ENCODE measurements at regions not wholly inside any gene's neighbourhood (a gene's known extent, or its start where the extent isn't known, plus 50 kb on each side); places are given as distances from the start of the nearest gene placed in this dataset.
"Not testable (repeated sequence)": the region's sequence is repeated elsewhere in the genome, so short reads cannot be mapped to it uniquely, and the experiment has no call there.

DNA sequence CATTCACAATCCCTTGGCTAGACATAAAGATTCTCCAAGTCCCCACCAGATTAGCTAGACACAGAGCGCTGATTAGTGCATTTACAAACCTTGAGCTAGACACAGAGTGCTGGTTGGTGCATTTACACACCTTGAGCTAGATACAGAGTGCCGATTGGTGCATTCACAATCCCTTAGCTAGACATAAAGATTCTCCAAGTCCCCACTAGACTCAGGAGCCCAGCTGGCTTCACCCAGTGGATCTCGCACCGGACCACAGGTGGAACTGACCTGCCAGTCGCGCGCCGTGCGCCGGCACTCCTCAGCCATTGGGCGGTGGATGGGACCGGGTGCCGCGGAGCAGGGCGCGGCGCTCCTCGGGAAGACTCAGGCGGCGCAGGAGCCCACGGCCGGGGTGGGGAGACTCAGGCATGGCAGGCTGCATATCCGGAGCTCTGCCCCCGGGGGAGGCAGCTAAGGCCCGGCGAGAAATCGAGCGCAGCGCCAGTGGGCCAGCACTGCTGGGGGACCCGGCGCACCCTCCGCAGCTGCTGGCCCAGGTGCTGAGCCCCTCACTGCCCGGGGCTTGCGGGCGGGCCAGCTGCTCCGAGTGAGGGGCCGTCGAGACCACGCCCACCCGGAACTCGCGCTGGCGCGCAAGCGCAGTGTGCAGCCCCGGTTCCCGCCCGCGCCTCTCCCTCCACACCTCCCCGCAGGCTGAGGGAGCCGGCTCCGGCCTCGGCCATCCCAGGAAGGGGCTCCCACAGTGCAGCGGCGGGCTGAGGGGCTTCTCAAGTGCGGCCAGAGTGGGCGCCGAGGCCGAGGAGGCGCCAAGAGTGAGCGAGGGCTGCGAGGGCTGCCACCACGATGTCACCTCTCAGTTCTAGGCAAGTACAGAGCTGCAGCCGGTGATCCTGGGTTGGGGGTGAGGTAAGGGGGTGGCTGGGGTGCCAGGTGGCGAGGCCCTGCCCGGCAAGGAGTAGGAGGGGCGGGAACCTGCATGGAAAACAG is 773.7 kb upstream of the CITED2 start:
- DNase-seq (ENCODE audit: low read depth in 2 of 2): not testable (repeated sequence)

DNA sequence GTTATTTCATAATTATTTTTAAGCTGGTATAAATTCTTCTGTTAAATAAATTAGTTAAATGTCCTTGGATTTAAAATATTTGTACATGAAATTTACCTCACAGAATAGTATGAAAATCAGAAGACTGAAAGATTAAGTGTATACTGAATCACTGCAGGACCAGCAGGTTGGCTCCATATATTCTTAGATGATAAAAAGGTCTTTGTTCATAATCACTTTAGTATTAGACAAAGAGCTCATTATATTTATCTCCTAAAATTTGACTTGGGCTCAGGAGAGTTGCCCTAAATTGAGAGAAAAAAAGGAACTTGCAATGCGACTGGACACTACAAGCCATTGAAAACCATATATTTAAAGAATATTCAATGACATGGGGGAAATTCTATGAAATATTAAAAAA is 766.4 kb upstream of the CITED2 start:
- DNase-seq (ENCODE audit: low read depth in 2 of 2): no peak

DNA sequence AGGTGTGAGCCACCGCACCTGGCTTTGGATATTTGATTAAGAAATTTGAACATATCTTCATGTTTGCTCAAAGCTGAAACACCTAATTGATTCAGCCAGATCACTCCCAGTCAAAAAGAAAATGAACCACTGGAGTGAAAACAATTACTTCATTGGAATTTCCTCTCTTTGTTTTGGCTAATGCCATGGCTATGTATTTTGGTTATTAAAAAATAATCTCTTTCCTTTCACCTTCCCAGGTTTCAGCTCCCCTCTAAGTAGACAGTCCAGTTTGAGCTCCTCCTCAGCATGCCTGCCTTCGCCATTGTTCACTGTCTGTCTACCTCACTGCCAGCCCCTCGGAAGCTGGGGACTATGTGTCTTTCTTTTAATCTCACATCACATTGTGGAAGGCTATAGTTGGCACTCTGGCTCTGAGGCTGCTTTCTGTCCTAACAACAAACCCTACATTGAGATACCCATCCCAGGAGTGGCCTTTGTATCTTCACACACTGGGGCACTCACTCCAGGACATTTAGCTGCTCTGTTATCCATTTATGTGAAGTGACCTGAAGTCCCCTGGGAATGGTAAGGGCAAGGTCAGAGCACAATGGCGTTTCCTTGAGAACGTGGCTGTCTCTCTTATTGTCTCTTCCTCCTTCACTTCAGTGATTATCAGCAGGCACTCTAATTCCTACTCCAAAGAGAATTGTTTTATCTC is 764.0 kb upstream of the CITED2 start:
- DNase-seq (ENCODE audit: low read depth in 2 of 2): no peak

DNA sequence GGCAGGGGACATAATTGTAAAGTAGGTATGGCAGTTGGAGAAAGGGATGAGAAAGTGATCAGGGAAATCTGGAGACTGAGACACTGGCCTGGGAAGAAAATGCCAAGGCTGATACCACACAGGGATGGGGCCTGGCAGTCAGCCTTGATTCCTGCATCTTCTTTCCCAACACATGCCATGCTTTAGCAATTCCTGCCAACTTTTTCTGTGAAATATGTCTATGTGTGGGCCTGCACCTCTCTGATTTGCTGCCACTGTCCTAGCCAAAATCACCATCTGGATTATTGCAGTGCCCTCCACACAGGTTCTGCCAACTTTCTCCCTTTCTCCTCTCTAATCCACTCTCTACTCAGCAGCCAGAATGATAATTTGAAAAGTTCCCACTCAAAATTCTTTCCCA is 759.8 kb upstream of the CITED2 start:
- no peak for DNase-seq (ENCODE audit: low read depth in 2 of 2)

DNA sequence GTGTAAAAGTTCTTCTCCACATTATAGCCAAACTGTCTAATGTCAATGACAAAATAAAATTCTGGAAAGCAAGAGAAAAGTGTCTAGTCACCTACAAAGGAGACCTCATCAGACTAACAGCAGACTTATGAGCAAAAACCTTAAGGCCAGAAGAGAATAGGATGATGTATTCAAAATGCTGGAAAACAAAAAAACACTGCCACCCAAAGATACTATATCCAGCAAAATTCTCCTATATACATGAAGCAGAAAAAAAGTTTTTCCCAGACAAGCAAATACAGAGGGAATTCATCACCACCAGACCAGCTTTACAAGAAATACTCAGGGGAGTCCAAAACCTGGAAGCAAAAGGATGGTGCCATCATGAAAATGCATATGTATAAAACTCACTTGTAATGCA is 755.6 kb upstream of the CITED2 start:
- no peak for DNase-seq (ENCODE audit: low read depth in 2 of 2)

DNA sequence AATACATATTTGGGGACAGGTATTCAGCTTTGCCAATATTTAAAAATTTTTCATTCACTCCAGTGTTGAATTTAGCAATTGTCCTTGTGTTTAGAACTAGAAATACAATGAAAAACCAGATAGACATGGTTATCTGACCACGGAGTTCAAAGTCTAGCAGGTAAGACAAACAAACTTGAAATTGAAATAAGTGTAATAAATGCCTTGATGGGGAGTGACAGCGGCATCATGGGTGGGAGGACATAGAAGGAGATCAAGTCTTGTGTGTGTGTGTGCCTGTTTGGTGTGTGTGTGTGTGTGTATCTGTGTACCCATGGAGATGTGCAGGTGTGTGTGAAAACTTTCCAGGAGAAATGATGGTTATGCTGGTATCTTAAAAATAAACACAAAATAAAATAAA is 750.0 kb upstream of the CITED2 start:
- no peak for DNase-seq (ENCODE audit: low read depth in 2 of 2)

DNA sequence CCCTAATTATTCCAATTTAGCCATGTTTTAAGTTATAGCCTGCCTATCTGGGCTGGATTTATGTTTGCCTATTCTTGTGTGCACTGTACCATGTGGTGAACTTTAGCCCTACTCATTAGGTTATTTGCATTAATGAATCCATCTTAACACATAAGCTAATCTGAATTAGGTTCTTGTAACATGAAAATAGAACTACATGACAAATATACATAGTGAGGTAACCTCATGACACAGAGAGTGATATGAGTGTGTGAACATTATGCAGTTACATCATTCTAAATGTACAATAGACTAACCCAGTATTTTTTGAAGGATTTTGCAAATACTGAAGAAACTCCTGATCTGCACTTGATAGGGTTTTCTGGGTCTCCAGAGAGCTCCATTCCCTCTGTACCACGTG is 733.7 kb upstream of the CITED2 start:
- no peak for DNase-seq (ENCODE audit: low read depth in 2 of 2)

DNA sequence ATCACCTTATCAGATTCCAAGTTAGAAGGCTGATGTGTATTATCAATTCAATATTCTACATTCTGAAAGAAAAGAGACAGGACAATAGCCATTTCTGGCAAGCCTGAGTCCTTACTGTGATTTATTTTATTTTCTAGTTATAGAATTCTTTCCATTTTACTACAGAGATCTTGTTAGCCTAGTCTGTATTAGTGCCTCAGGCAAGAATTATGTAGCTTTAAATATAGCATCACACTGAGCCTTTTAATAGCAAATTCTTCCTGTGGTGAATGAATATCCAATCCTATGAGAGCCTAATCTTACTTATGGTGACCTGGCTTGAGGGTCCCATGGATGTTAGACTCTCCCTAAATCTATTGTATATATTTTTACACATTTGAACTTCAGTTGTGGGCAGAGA is 732.8 kb upstream of the CITED2 start:
- DNase-seq (ENCODE audit: low read depth in 2 of 2): no peak

DNA sequence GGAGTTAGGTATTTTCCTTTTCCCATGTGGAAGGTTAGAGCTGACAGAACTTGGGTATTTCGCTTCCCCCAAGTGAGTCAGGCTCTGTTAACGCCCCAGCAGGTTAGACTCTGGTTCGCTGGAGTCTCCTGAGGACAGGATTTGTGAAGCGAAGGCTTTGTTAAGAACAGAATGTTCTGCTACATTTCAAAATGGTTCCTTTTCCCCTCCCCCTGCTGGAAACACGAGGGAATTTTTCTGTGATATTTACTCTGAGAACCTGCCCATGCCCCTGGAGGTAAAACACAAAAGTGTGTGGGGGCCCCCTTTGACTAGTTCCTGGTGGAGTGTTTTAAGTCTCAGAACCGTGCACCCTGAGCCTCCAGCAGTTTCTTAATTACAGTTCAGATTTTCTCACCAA is 731.4 kb upstream of the CITED2 start:
- DNase-seq (ENCODE audit: low read depth in 2 of 2): no peak

DNA sequence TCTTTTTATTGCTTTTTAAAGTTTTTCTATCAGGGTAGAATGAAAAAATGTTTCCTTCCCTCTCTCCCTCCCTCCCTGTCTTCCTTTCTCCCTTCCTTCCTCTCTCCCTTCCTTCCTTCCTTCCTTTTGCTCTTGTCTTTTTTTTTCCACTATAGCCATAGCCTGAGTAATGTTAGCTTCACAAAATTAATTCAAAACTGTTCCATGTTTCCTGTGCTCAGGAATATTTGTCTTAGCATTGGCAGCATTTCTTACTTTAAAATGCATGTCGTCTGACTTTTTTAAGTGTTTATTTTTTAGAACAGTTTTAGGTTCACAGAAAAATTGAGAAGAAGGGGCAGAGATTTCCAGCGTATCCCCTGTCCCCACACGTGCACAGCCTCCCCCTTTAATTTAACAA is 730.8 kb upstream of the CITED2 start:
- no peak for DNase-seq (ENCODE audit: low read depth in 2 of 2)

DNA sequence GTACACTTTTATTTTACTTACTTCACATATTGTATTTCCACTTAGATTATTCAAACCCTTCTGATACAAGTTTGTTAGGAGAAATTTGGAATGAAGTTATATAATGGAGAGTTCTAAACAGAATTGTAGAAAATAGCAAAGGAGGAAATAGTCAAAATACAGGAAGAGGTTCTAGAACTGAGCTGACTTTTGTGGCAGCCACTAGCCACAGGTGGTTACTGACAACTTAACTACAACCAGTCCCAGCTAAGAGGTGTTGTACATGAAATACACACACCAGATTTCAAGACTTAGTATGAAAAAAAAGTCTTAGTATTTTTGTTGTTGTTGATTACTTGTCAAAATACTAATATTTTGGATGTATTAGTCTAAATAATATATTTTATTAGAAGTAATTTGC is 727.4 kb upstream of the CITED2 start:
- DNase-seq (ENCODE audit: low read depth in 2 of 2): no peak

DNA sequence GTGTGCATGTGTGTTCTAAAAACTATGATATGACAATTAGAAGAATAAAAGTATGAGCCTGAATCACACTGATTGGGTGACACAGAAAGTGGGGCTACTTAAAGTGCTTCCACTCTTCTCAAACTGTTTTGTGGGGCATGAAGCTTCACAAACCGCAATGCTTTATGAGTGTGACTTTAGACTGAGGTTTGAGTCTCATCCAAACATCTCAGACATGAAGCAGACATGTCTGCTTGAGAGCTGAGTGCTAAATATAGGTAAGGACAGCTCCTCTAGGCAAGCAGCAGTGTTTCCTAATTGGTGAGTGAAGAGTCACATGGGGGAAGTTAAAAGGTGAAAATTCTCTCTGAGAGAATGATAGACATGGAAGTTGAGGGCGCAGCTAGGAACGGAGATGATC is 726.9 kb upstream of the CITED2 start:
- no peak for DNase-seq (ENCODE audit: low read depth in 2 of 2)

DNA sequence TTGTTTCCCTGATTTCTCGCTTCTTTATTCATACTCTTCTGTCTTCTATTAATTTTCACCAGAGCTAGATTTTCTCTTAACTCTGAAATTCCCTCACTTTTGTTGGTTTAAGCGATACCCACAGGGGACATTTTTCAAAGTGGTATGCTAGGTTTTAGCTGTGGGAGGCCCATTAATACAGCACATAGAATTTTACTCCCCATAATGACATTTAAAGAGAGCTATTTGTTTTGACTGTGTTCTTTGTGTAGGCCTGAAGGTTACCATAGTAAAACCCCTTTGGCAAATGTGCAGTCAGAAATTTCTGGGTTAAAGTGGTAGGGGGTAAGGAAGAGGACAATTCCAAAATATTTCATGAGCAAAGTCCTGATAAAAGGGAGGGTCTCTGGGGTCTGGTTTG is 721.1 kb upstream of the CITED2 start:
- no peak for DNase-seq (ENCODE audit: low read depth in 2 of 2)

DNA sequence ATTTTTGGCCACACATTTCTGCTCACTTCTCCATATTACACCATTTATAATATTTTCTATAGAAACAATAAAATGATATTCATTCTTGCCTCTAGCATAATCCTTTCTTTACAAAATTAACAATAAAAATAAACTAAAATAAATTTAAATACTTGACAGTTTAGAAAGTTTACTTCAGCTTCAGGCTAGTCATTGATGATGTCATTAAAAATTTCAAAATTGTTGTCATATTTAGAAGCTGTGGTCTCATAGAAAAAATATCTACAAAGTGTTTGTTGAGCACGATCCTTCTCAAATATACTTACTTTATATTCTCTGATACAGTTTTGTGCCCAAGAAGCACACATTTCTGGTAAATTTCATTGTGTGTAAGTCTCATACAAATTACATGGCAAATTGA is 717.4 kb upstream of the CITED2 start:
- no peak for DNase-seq (ENCODE audit: low read depth in 2 of 2)

DNA sequence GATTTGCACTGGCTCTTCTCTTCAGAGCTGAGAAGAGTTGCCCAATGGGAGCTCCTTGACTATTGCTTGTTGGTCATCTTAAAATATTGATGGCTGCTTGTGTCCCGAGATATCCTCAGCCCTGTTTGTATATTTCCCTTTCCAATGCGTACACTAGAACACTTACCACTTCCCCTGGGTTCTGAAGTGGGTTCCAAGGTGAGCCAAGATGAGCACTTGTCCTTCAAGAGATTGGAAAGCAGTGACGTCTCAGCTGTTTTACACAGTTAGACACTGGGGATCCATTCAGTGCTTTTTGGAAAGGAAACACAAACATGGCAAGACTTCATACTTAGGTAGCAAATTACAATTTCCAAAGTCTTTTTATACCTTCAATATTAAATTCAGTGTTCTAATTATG is 716.4 kb upstream of the CITED2 start:
- DNase-seq (ENCODE audit: low read depth in 2 of 2): no peak

DNA sequence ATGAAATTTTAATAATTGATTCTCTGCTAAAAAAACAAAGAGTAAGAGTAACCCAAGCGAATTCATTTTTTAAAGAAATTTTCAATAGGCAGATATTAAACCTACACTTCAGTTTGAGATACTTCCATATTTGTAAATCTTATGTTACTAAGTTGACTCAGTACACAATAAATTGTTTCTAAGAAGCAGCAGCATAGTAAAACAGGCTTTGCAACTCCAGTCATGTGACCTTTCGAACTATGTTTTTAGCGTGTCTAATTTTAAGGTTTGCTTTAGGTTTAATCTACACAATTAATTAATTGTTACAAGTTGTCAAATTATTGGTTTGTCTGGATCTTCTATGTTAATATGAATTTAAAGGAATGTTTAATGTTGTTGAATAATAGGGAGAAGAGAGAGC is 708.9 kb upstream of the CITED2 start:
- no peak for DNase-seq (ENCODE audit: low read depth in 2 of 2)

DNA sequence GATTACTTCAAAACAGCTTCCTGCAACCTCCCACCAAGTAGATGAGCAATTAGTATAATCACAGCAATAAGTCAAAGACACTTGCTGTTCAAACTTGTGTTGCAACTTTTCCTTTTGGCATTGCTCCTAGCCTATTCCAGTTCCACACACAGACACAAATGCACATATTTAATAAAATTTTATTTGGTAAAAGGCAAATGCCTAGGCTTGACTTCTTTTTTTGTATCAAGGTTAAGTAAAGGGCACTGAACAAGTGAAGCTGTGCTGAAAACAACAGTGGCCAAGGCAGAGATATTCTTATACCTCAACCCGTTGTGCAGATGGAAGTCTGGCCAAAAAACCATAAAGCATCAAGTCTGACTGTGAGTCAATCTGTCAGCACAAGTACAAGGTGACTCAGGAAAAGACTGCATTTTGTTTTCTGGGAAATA is 708.4 kb upstream of the CITED2 start:
- no peak for DNase-seq (ENCODE audit: low read depth in 2 of 2)

DNA sequence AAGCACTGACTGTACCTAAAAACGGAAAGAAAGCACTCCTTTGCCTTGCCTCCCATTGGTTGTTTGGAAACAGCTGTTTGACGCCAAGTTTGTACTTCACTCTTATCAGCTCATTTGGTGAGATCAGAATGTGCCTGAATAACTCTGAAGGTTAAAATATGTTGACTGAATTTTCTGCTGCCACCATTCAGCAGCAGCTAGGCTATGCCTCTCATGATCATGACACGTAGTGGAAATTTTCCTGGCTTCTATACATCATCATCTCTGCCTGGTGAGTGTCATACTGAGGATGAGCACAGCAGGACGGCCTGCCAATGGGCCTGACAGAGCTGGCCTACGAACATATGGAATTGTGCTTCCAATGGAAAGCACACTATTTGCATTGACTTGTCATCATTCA is 704.9 kb upstream of the CITED2 start:
- DNase-seq (ENCODE audit: low read depth in 2 of 2): no peak

DNA sequence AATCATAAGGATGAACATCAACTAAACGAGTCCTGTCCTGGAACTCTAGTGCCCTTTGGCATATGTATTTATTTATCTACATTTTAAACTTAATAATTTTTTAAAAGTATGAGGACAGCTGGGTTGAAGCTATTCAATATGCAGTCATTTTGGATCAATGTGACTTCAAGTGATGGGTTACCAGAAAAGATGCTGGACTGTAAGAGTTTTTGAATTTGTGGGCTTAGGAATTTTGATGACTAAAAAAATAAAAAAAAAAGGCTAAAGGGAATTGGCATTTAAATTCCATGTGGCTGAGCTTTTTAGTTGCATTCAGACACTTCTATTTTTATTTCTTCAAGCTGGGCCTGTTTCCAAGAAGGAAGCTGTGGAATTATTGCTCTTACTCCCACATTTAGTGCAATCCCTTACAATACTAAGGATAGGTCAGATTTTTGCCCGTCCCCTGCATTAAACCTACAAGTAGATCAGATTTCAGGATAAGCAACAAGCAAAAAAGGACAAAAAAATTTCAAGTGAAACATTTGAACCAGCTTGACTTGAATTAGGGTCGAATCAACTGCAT is 704.2 kb upstream of the CITED2 start:
- no peak for DNase-seq (ENCODE audit: low read depth in 2 of 2)

DNA sequence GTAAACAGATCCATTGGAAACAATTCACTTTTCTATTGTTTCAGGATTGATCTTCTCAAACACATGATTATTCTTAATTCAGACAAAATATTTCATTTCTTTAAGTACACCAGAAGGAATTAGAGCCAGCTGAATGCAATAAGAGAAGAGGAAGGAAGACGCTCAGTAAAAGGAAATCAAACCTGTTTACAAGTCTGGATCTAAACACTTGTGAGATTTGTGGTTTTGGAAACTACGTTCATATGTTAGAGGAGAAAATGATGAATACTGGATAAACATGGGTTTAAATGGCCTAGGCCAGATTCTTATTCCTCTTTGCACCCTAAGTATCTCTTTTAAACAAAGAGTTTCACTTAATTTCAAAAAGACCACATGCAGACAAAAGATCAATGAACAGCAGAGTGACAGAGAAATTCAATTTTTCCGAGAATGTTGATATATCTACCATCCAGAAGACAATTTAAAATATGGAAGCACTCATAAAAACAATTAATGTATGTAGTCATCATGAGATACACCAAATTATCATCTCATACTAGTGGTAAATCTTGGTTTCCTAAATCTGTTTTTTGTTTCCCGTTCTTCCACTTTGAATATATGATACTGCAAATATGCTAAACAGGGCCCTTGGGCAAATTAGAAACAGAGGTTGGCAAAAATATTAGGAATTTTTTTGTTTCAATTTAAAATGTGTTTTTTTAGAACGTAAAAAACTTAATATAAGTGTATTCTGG is 703.5 kb upstream of the CITED2 start:
- DNase-seq (ENCODE audit: low read depth in 2 of 2): no peak

DNA sequence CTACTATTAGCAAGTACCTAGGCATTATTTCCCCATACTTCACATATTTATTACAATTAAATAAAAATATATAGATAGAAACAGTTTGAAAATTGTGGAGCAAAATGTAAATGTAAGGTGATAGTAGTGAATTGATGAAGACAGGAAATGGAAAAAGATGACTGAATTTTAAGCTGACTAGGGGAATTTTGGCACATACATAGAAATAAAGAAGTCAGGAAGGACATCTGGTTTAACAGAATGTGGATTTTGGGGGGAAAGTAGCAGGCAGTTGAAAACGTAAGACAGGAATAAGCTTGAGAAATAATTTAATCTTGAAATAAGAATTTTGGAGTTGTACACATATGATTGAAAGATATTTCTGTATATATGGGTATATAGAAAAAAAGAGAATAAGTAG is 701.7 kb upstream of the CITED2 start:
- DNase-seq (ENCODE audit: low read depth in 2 of 2): no peak

DNA sequence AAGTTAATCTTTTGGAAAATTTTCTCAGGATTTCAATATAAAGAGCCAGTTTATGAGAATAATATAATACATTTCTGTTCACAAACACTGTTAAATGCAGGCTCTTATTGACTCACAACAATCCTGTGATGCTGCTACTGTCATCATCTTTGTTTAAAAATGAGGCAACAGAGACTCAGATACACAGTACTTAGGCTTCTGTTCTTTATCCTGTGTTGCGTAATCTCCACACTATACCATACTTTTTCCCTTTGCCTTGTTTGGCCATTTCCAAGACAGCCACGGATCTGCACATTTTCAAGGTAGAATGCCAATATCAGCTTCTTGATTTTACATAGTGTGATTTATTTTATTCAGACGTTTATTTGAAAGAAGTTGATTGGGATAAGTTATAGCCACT is 699.0 kb upstream of the CITED2 start:
- DNase-seq (ENCODE audit: low read depth in 2 of 2): no peak
